ENCODE measurements at regions not wholly inside any gene's neighbourhood (a gene's known extent, or its start where the extent isn't known, plus 50 kb on each side); places are given as distances from the start of the nearest gene placed in this dataset.
"Not testable (repeated sequence)": the region's sequence is repeated elsewhere in the genome, so short reads cannot be mapped to it uniquely, and the experiment has no call there.

DNA sequence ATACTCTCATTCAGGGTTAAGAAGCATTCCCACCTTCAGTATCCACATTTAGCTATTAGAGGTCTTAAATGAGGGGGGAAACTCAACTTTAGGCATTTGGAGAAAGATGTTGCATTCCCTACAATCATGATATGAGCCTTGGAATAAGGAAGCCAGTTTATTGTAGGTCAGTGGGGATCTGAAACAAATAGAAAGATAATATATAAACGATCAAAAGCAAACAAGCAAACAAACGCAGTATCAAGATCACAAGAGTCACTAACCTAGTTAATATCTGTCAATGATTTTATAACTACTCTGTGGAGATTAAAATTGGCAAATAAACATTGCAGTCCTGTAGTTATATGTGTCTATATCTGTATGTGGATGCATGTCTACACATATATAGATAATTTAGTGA lies 152.4 kb upstream of the LRATD1 start:
- H3K27ac ChIP-seq: no peak overlapping the region
- H3K9me3 ChIP-seq (ENCODE audit: control insufficient read depth, low read length): no peaks in the 10 kb centered on the region
- H3K9ac ChIP-seq: no peak overlapping the region
- H3K4me1 ChIP-seq: no peaks in the 10 kb centered on the region
- TF ChIP-seq, protein P1, sequence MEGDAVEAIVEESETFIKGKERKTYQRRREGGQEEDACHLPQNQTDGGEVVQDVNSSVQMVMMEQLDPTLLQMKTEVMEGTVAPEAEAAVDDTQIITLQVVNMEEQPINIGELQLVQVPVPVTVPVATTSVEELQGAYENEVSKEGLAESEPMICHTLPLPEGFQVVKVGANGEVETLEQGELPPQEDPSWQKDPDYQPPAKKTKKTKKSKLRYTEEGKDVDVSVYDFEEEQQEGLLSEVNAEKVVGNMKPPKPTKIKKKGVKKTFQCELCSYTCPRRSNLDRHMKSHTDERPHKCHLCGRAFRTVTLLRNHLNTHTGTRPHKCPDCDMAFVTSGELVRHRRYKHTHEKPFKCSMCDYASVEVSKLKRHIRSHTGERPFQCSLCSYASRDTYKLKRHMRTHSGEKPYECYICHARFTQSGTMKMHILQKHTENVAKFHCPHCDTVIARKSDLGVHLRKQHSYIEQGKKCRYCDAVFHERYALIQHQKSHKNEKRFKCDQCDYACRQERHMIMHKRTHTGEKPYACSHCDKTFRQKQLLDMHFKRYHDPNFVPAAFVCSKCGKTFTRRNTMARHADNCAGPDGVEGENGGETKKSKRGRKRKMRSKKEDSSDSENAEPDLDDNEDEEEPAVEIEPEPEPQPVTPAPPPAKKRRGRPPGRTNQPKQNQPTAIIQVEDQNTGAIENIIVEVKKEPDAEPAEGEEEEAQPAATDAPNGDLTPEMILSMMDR (IDR thresholded peaks at IDR 0.05): no peak
- H3K79me2 ChIP-seq: no peaks in the 10 kb centered on the region
- no peak overlapping the region for H2AFZ ChIP-seq
- no peaks in the 10 kb centered on the region for H3K36me3 ChIP-seq (ENCODE audit: control insufficient read depth, insufficient read depth, low read length)
- H3K4me2 ChIP-seq (ENCODE audit: low read length): no peak overlapping the region
- H3K27me3 ChIP-seq (ENCODE audit: control insufficient read depth, insufficient read depth, low read length): no peaks in the 10 kb centered on the region
- H3K4me3 ChIP-seq (ENCODE audit: low read depth, low read length): no peak overlapping the region

DNA sequence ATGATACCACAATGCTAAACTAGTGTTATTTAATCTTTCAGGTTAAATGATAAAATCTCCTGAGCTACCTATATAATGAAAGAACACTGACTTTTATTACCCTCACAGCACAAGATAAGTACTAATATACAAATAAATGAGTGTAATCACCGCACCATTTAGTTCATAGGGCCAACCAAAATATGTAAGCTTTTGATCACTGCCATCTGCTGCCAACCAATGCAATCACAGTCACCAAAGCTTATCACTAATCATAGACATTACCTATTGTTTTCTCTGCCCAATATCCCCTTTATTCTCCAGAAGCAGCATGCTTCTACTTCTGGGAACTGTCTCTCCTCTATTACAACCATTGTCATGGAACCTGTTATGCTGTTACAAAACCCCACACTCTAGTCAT lies 151.6 kb upstream of the LRATD1 start:
- TF ChIP-seq, protein P1 (IDR thresholded peaks at IDR 0.05): no peak
- H3K9me3 ChIP-seq (ENCODE audit: control insufficient read depth, low read length): no peaks in the 10 kb centered on the region
- no peaks in the 10 kb centered on the region for H3K4me1 ChIP-seq

DNA sequence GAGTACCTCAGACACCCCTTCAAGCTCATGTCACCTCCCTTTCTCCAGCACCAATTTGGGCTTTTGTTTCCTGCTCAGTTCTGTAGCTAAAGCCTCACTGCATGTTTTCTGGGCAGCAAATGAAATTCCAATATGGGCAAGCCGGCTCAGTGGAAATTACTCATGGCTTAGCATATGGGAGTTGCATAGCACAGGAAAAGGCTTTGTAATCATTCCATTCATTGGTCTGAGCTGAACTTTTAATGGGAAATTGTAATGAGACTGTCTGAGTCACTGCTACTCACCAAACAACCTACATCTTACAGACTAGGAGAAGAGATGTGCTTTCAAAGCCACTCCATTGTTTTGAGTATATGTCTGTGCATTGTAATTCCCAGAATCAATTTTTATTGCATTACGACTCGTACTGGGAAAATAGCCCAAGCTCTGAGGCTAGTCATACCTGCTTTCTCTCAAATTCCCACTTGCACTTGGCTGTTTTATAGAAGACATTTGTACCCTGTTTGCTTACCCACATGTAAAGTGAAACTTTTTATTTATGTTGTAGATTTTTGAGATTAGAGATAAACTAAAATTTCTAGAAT lies 139.5 kb upstream of the LRATD1 start:
- H3K36me3 ChIP-seq (ENCODE audit: control insufficient read depth, insufficient read depth, low read length): no peaks in the 10 kb centered on the region
- H3K9me3 ChIP-seq (ENCODE audit: control insufficient read depth, low read length): no peaks in the 10 kb centered on the region
- TF ChIP-seq, protein P1 (IDR thresholded peaks at IDR 0.05): no peak
- no peaks in the 10 kb centered on the region for H3K79me2 ChIP-seq
- no peak overlapping the region for H3K9ac ChIP-seq
- H3K4me1 ChIP-seq: no peaks in the 10 kb centered on the region
- H3K4me3 ChIP-seq (ENCODE audit: low read depth, low read length): no peak overlapping the region
- H2AFZ ChIP-seq: no peak overlapping the region
- no peak overlapping the region for H3K4me2 ChIP-seq (ENCODE audit: low read length)
- no peak overlapping the region for H3K27ac ChIP-seq
- no peaks in the 10 kb centered on the region for H3K27me3 ChIP-seq (ENCODE audit: control insufficient read depth, insufficient read depth, low read length)

More for the DNA sequence above, 151.6 kb upstream of the LRATD1 start:
- no peaks in the 10 kb centered on the region for H3K36me3 ChIP-seq (ENCODE audit: control insufficient read depth, insufficient read depth, low read length)
- H3K4me2 ChIP-seq (ENCODE audit: low read length): no peak overlapping the region
- no peak overlapping the region for H3K27ac ChIP-seq
- H3K9ac ChIP-seq: no peak overlapping the region
- no peak overlapping the region for H3K4me3 ChIP-seq (ENCODE audit: low read depth, low read length)
- H2AFZ ChIP-seq: no peak overlapping the region
- no peaks in the 10 kb centered on the region for H3K27me3 ChIP-seq (ENCODE audit: control insufficient read depth, insufficient read depth, low read length)
- no peaks in the 10 kb centered on the region for H3K79me2 ChIP-seq

DNA sequence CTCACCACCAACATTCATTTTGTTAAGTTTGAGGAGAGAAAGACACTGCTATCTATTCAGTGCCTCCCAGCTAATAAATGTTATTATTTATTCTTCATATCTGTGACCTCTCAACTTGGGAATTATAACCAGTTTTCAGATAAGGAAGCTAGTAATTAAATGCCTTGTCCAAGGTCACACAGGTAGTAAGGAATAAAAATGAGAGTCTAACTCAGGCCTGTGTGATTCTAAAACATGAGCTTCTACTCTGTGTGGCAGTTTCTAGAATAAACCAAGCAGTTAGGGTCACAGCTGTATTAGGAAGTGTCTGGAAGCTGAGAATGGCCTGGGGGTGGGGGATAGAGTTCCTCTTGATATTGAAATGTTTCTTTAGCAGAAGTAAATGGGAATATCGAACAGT lies 137.8 kb upstream of the LRATD1 start:
- Histone ChIP-seq H3K36me3 (ENCODE audit: control insufficient read depth, insufficient read depth, low read length) (no peaks in the 10 kb centered on the region), H3K79me2 (no peaks in the 10 kb centered on the region), H3K9ac (no peak overlapping the region), H3K4me3 (ENCODE audit: low read depth, low read length) (no peak overlapping the region), H3K9me3 (ENCODE audit: control insufficient read depth, low read length) (no peaks in the 10 kb centered on the region), H3K4me1 (no peaks in the 10 kb centered on the region), H3K27me3 (ENCODE audit: control insufficient read depth, insufficient read depth, low read length) (no peaks in the 10 kb centered on the region), H3K27ac (no peak overlapping the region), H2AFZ (no peak overlapping the region), H3K4me2 (ENCODE audit: low read length) (no peak overlapping the region)
- TF ChIP-seq, protein P1 (IDR thresholded peaks at IDR 0.05): no peak

DNA sequence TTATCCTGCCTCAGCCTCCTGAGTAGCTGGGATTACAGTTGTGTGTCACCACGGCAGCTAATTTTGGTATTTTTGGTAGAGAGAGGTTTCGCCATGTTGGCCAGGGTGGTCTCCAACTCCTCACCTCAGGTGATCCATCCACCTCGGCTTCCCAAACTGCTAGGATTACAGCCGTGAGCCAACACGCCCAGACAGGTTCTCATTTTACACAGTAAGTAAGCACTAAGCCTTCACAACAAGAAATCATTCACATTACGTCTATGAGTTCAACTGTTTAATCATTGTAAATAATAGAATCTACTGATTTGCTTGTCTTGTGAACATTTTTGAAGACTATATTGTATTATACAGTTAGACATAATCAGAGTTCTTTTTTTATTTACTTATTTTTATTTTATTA lies 131.5 kb upstream of the LRATD1 start:
- Histone ChIP-seq H3K4me2 (ENCODE audit: low read length) (no peak overlapping the region), H3K9ac (no peak overlapping the region), H3K9me3 (ENCODE audit: control insufficient read depth, low read length) (no peaks in the 10 kb centered on the region), H2AFZ (no peak overlapping the region), H3K36me3 (ENCODE audit: control insufficient read depth, insufficient read depth, low read length) (no peaks in the 10 kb centered on the region), H3K4me3 (ENCODE audit: low read depth, low read length) (no peak overlapping the region), H3K27me3 (ENCODE audit: control insufficient read depth, insufficient read depth, low read length) (no peaks in the 10 kb centered on the region), H3K4me1 (no peaks in the 10 kb centered on the region), H3K27ac (no peak overlapping the region), H3K79me2 (no peaks in the 10 kb centered on the region)
- TF ChIP-seq, protein P1 (IDR thresholded peaks at IDR 0.05): no peak

DNA sequence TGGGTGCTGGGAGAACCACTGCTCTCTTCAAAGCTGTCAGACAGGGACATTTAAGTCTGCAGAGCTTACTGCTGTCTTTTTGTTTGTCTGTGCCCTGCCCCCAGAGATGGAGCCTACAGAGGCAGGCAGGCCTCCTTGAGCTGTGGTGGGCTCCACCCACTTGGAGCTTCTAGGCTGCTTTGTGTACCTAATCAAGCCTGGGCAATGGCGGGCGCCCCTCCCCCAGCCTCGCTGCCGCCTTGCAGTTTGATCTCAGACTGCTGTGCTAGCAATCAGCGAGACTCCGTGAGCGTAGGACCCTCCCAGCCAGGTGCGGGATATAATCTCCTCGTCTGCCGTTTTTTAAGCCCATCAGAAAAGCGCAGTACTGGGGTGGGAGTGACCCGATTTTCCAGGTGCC lies 125.6 kb upstream of the LRATD1 start:
- H3K4me1 ChIP-seq; H3K27me3 ChIP-seq (ENCODE audit: control insufficient read depth, insufficient read depth, low read length); H3K4me3 ChIP-seq (ENCODE audit: low read depth, low read length); H2AFZ ChIP-seq; H3K9ac ChIP-seq; H3K9me3 ChIP-seq (ENCODE audit: control insufficient read depth, low read length); H3K36me3 ChIP-seq (ENCODE audit: control insufficient read depth, insufficient read depth, low read length); H3K79me2 ChIP-seq; H3K4me2 ChIP-seq (ENCODE audit: low read length); H3K27ac ChIP-seq: not testable (repeated sequence)

All from parathyroid adenoma (tissue), 2 donors.